ENCODE measurements at regions not wholly inside any gene's neighbourhood (a gene's known extent, or its start where the extent isn't known, plus 50 kb on each side); places are given as distances from the start of the nearest gene placed in this dataset.

DNA sequence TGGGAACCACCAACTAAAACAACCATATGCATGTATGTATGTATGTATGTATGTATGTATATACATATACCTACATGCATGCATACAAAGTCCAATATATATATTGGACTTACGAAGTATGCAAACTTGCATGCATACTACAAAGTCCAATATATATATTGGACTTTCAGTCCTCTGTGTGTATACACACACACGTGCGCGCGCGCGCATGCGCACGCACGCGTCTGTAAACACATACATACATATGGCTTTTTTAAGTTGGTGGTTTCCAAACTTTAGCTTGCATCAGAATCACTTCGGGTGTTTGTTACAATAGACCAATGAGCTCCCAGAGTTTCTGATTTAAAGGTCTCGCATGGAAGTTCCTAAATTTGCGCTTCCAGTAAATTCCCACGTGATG, 197.5 kb upstream of the C1orf87 start:
- Histone ChIP-seq H3K4me3 (ENCODE audit: control insufficient read depth in 1 of 2, extremely low read depth in 1 of 2, low read length in 1 of 2) (no peak overlapping the region), H3K36me3 (ENCODE audit: control insufficient read depth in 2 of 2, extremely low read depth in 1 of 2, insufficient read depth in 1 of 2, low read length in 1 of 2) (no peaks in the 10 kb centered on the region), H3K27me3 (replicated peaks in 1 of 2; ENCODE audit: control insufficient read depth in 2 of 2, extremely low read depth in 1 of 2, insufficient read depth in 2 of 2, low read length in 1 of 2) (no peaks in the 10 kb centered on the region), H3K4me1 (ENCODE audit: control insufficient read depth in 1 of 2, extremely low read depth in 1 of 2, insufficient read depth in 2 of 2, low read length in 2 of 2) (no peaks in the 10 kb centered on the region), H3K9me3 (no peaks in the 10 kb centered on the region), H3K27ac (ENCODE audit: low read length) (no peak overlapping the region)
- 97% methylated on average over 3 of the region's 15 CpGs for WGBS (ENCODE audit: insufficient coverage)
- DNase-seq (no peak), ATAC-seq (replicated peaks in 1 of 4) (no peak)
- Mint-ChIP-seq H3K27me3 (no peaks in the 10 kb centered on the region), H3K4me1 (no peaks in the 10 kb centered on the region), H3K4me3 (no peak overlapping the region), H3K27ac (no peak overlapping the region), H3K9me3 (peaks cover 0 to 12% (median 0%) of the 10 kb centered on the region in 3 donors), H3K36me3 (no peaks in the 10 kb centered on the region)
- POLR2A ChIA-PET, result no interaction called here
- CTCF ChIA-PET, result no interaction called here

DNA sequence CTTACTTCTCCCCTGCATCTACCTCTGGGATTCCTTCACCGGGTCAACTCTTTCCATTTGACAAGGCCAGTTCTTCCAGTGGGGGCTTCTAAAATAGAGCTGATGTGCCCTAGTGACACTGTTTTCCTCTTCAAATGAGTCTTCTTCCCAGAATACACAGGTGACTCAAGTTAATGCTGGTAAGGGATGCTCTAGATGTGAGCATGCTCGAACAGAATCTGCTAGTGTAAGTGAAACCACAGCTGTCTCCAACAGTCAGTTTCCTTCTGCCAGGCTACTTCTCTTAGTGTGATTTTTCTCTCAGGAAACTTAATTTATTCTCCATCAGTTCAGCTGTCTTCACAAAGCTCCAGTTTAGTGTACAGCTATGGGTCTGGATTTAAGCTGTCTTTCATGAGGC, 194.9 kb upstream of the C1orf87 start:
- no peak for ATAC-seq (replicated peaks in 1 of 4)
- no peaks in the 10 kb centered on the region for H3K9me3 ChIP-seq
- no CpG with 5 or more reads among the region's 2 CpGs for WGBS (ENCODE audit: insufficient coverage)
- POLR2A ChIA-PET, result no interaction called here
- H3K27me3 ChIP-seq (replicated peaks in 1 of 2; ENCODE audit: control insufficient read depth in 2 of 2, extremely low read depth in 1 of 2, insufficient read depth in 2 of 2, low read length in 1 of 2), result no peaks in the 10 kb centered on the region
- H3K9me3 Mint-ChIP-seq, result peaks cover 0 to 12% (median 0%) of the 10 kb centered on the region in 3 donors
- no peak overlapping the region for H3K4me3 ChIP-seq (ENCODE audit: control insufficient read depth in 1 of 2, extremely low read depth in 1 of 2, low read length in 1 of 2)
- H3K4me1 ChIP-seq (ENCODE audit: control insufficient read depth in 1 of 2, extremely low read depth in 1 of 2, insufficient read depth in 2 of 2, low read length in 2 of 2), result no peaks in the 10 kb centered on the region
- no peaks in the 10 kb centered on the region for H3K27me3 Mint-ChIP-seq
- H3K27ac ChIP-seq (ENCODE audit: low read length), result no peak overlapping the region
- DNase-seq, result no peak
- no peak overlapping the region for H3K4me3 Mint-ChIP-seq
- H3K36me3 Mint-ChIP-seq, result no peaks in the 10 kb centered on the region
- H3K4me1 Mint-ChIP-seq, result no peaks in the 10 kb centered on the region
- CTCF ChIA-PET, result no interaction called here
- H3K36me3 ChIP-seq (ENCODE audit: control insufficient read depth in 2 of 2, extremely low read depth in 1 of 2, insufficient read depth in 1 of 2, low read length in 1 of 2), result no peaks in the 10 kb centered on the region
- no peak overlapping the region for H3K27ac Mint-ChIP-seq

DNA sequence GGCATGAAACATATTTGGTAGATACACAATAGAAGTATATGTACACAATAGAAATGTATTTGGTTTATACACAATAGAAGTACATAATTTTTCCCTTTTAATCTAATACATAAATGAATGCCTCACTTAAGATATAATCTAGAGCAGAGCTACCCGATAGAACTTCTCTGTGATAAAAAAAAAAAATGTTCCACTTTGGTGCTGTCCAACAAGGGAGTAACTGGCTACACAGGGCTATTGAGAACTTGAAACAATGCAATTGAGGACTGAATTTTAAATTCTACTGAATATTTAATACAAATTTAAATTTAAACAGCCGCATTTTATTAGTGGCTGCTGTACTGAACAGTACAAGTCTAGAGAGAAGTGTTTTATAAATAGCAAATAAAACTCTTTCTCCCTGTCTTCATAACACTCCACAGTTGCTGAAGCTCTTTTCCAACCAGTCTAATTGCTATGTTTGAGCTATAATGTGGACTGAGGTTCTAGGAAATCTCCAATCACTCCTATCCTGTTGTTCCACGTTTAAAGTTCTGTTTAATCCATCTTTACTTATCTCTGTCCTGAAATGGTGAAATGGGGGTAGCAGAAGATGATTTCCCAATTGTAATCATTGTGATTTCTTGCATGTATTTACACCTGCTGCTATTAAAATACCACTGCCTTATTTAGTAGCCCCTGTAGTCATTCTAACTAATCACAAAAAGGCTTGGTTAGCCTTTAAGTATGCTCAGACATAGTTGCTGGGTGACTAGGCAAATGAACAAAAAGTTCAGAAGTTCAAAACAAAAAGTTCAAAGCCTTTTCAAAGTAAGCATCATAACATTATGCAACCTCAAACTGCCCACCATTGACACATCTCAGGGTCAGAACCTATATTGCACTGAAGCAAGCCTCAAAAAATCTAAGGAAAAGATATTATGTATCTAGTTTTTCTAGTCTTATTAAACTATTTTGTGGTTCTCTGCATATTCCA, 192.3 kb upstream of the C1orf87 start:
- no peaks in the 10 kb centered on the region for H3K4me1 Mint-ChIP-seq
- ATAC-seq (replicated peaks in 1 of 4) (no peak), DNase-seq (no peak)
- H3K9me3 Mint-ChIP-seq, result peaks cover 0 to 7% (median 0%) of the 10 kb centered on the region in 3 donors
- WGBS (ENCODE audit: insufficient coverage), result no CpG with 5 or more reads among the region's 3 CpGs
- no peak overlapping the region for H3K4me3 Mint-ChIP-seq
- CTCF ChIA-PET, result no interaction called here
- Histone ChIP-seq H3K9me3 (no peaks in the 10 kb centered on the region), H3K27me3 (replicated peaks in 1 of 2; ENCODE audit: control insufficient read depth in 2 of 2, extremely low read depth in 1 of 2, insufficient read depth in 2 of 2, low read length in 1 of 2) (no peaks in the 10 kb centered on the region), H3K4me1 (ENCODE audit: control insufficient read depth in 1 of 2, extremely low read depth in 1 of 2, insufficient read depth in 2 of 2, low read length in 2 of 2) (no peaks in the 10 kb centered on the region), H3K36me3 (ENCODE audit: control insufficient read depth in 2 of 2, extremely low read depth in 1 of 2, insufficient read depth in 1 of 2, low read length in 1 of 2) (no peaks in the 10 kb centered on the region), H3K27ac (ENCODE audit: low read length) (no peak overlapping the region), H3K4me3 (ENCODE audit: control insufficient read depth in 1 of 2, extremely low read depth in 1 of 2, low read length in 1 of 2) (no peak overlapping the region)
- no peaks in the 10 kb centered on the region for H3K27me3 Mint-ChIP-seq
- H3K36me3 Mint-ChIP-seq, result no peaks in the 10 kb centered on the region
- no peak overlapping the region for H3K27ac Mint-ChIP-seq
- POLR2A ChIA-PET, result no interaction called here

DNA sequence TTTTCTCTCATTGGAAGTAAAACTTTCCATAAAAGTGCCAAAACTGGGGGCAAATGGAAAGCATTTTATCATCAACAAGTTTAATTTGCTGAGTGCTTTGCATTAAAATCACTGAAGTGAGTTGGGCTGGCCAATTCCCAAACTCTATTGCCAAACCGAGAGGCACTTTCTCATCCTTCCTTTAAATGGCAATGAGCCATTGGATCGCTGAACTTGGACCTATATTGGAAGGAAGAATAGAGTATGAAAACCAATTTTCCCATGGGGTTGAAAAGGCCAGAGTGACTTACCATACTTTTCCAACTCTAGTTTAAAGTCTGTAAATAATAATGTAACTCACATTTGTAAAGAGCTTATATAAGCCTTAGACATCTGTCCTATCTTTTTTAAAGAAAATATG, 189.1 kb upstream of the C1orf87 start:
- H3K9me3 Mint-ChIP-seq, result peaks cover 0 to 4% (median 0%) of the 10 kb centered on the region in 3 donors
- Histone ChIP-seq H3K9me3 (no peaks in the 10 kb centered on the region), H3K36me3 (ENCODE audit: control insufficient read depth in 2 of 2, extremely low read depth in 1 of 2, insufficient read depth in 1 of 2, low read length in 1 of 2) (no peaks in the 10 kb centered on the region), H3K4me3 (ENCODE audit: control insufficient read depth in 1 of 2, extremely low read depth in 1 of 2, low read length in 1 of 2) (no peak overlapping the region), H3K4me1 (ENCODE audit: control insufficient read depth in 1 of 2, extremely low read depth in 1 of 2, insufficient read depth in 2 of 2, low read length in 2 of 2) (no peaks in the 10 kb centered on the region), H3K27ac (ENCODE audit: low read length) (no peak overlapping the region), H3K27me3 (replicated peaks in 1 of 2; ENCODE audit: control insufficient read depth in 2 of 2, extremely low read depth in 1 of 2, insufficient read depth in 2 of 2, low read length in 1 of 2) (no peaks in the 10 kb centered on the region)
- ChIA-PET CTCF (no interaction called here), POLR2A (no interaction called here)
- no peak overlapping the region for H3K4me3 Mint-ChIP-seq
- ATAC-seq (replicated peaks in 1 of 4), result no peak
- no peaks in the 10 kb centered on the region for H3K27me3 Mint-ChIP-seq
- no peaks in the 10 kb centered on the region for H3K36me3 Mint-ChIP-seq
- WGBS (ENCODE audit: insufficient coverage), result no CpG with 5 or more reads among the region's 2 CpGs
- no peaks in the 10 kb centered on the region for H3K4me1 Mint-ChIP-seq
- DNase-seq, result no peak
- no peak overlapping the region for H3K27ac Mint-ChIP-seq

DNA sequence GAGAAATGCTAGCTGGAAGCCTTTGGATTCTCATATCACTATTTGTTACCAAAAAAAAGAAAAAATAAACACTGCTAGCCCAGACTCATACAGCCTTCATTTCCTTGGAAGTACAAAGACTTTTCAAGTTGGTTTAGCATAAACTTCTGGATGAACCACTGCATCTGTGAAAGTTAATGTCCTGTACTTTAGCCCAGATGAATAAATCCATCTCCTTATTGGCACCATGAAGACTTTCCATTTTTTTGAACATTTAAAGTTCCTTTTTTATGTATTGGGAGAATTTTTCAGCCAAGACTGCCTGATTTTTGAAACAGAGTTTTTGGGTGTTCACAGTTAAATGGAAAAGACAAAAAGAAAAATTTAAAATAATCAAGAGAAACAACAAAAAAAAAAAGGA, 184.0 kb upstream of the C1orf87 start:
- peaks cover 0 to 4% (median 0%) of the 10 kb centered on the region in 3 donors for H3K9me3 Mint-ChIP-seq
- no peaks in the 10 kb centered on the region for H3K4me1 Mint-ChIP-seq
- ATAC-seq (replicated peaks in 1 of 4), result no peak

DNA sequence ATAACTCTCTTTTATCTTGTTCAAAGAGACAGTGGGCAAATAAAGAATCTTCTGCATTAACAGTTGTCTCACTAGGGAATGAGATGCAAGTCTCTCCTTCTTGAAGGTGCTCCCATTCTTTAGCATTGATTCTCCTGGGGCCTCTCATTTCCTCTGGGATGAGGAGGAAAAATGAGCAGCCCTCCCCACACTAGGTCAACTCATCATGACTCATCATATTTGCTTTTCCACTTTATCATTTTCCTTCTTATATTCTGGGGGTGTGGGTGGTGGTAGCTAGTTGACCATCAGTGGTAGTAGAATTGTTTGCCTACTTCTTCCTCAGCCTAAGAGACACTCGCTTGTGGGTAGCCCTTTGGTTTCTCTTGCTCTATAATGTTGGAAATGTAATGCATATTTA, 182.0 kb upstream of the C1orf87 start:
- no CpG with 5 or more reads among the region's 1 CpG for WGBS (ENCODE audit: insufficient coverage)
- ChIA-PET CTCF (no interaction called here), POLR2A (no interaction called here)
- Mint-ChIP-seq H3K27ac (no peak overlapping the region), H3K9me3 (peaks cover 0 to 4% (median 0%) of the 10 kb centered on the region in 3 donors), H3K36me3 (no peaks in the 10 kb centered on the region), H3K4me1 (no peaks in the 10 kb centered on the region), H3K4me3 (no peak overlapping the region), H3K27me3 (no peaks in the 10 kb centered on the region)
- no peaks in the 10 kb centered on the region for H3K36me3 ChIP-seq (ENCODE audit: control insufficient read depth in 2 of 2, extremely low read depth in 1 of 2, insufficient read depth in 1 of 2, low read length in 1 of 2)
- no peaks in the 10 kb centered on the region for H3K9me3 ChIP-seq
- DNase-seq (no peak), ATAC-seq (replicated peaks in 1 of 4) (no peak)
- no peaks in the 10 kb centered on the region for H3K27me3 ChIP-seq (replicated peaks in 1 of 2; ENCODE audit: control insufficient read depth in 2 of 2, extremely low read depth in 1 of 2, insufficient read depth in 2 of 2, low read length in 1 of 2)
- H3K27ac ChIP-seq (ENCODE audit: low read length), result no peak overlapping the region
- H3K4me3 ChIP-seq (ENCODE audit: control insufficient read depth in 1 of 2, extremely low read depth in 1 of 2, low read length in 1 of 2), result no peak overlapping the region
- H3K4me1 ChIP-seq (ENCODE audit: control insufficient read depth in 1 of 2, extremely low read depth in 1 of 2, insufficient read depth in 2 of 2, low read length in 2 of 2), result no peaks in the 10 kb centered on the region

More for the DNA sequence above, 184.0 kb upstream of the C1orf87 start:
- Histone ChIP-seq H3K27ac (ENCODE audit: low read length) (no peak overlapping the region), H3K4me3 (ENCODE audit: control insufficient read depth in 1 of 2, extremely low read depth in 1 of 2, low read length in 1 of 2) (no peak overlapping the region), H3K27me3 (replicated peaks in 1 of 2; ENCODE audit: control insufficient read depth in 2 of 2, extremely low read depth in 1 of 2, insufficient read depth in 2 of 2, low read length in 1 of 2) (no peaks in the 10 kb centered on the region), H3K36me3 (ENCODE audit: control insufficient read depth in 2 of 2, extremely low read depth in 1 of 2, insufficient read depth in 1 of 2, low read length in 1 of 2) (no peaks in the 10 kb centered on the region), H3K9me3 (no peaks in the 10 kb centered on the region), H3K4me1 (ENCODE audit: control insufficient read depth in 1 of 2, extremely low read depth in 1 of 2, insufficient read depth in 2 of 2, low read length in 2 of 2) (no peaks in the 10 kb centered on the region)
- CTCF ChIA-PET, result no interaction called here
- Mint-ChIP-seq H3K36me3 (no peaks in the 10 kb centered on the region), H3K27ac (no peak overlapping the region), H3K27me3 (no peaks in the 10 kb centered on the region), H3K4me3 (no peak overlapping the region)
- no peak for DNase-seq
- POLR2A ChIA-PET, result no interaction called here
